Activated naive CD4-positive, alpha-beta T cell treated with anti-CD3 and anti-CD28 coated beads, Interleukin-2, amount 50 U/mL, for 72 hours (primary cell): ENCODE measurements at regions not wholly inside any gene's neighbourhood (a gene's known extent, or its start where the extent isn't known, plus 50 kb on each side); places are given as distances from the start of the nearest gene placed in this dataset.

Source experiments
- ATAC-seq, 2 donors: fragments of 150-1000 bp; cut with Tn5 transposase; 2 replicates each; pipeline ENCODE4 v1.10.0; 2021; ENCODE audit warnings: mild to moderate bottlenecking in 2 of 2, moderate library complexity in 2 of 2
- DNase-seq, 2 donors: peaks; one replicate each; pipeline ENCODE4 v3.0.0; 2021 to 2022; ENCODE audit warnings: low spot score in 2 of 2
- H3K27ac Mint-ChIP-seq, 2 donors: one replicate each; pipeline ENCODE4 v1.8.0; 2022; ENCODE audit warnings: mild to moderate bottlenecking in 2 of 2, mixed read lengths in 2 of 2
- H3K36me3 Mint-ChIP-seq, 2 donors: one replicate each; pipeline ENCODE4 v1.8.0; 2022; ENCODE audit warnings: mixed read lengths in 2 of 2
- H3K9me3 Mint-ChIP-seq, 2 donors: one replicate each; pipeline ENCODE4 v1.8.0; 2022; ENCODE audit warnings: mixed read lengths in 2 of 2

GRCh38 chr2:120995656-120996190, 260.1 kb downstream of the GLI2 start:
- no peaks in the 10 kb centered on the region for H3K36me3 Mint-ChIP-seq
- peaks cover 0 to 6% of the 10 kb centered on the region in 2 donors for H3K9me3 Mint-ChIP-seq
- DNase-seq (no peak), ATAC-seq (no peak)
- no peak overlapping the region for H3K27ac Mint-ChIP-seq

- no peak for ATAC-seq
- no peaks in the 10 kb centered on the region for H3K36me3 Mint-ChIP-seq
Measured at GRCh38 chr2:120999377-121000097, 263.9 kb downstream of the GLI2 start.

GRCh38 chr2:121000804-121001203, 265.1 kb downstream of the GLI2 start:
- no peak for DNase-seq
- H3K27ac Mint-ChIP-seq, result no peak overlapping the region
- no peak for ATAC-seq
- peaks cover 4 to 6% of the 10 kb centered on the region in 2 donors for H3K9me3 Mint-ChIP-seq
- no peaks in the 10 kb centered on the region for H3K36me3 Mint-ChIP-seq

More at GRCh38 chr2:120999377-121000097, 263.9 kb downstream of the GLI2 start:
- peaks cover 4 to 6% of the 10 kb centered on the region in 2 donors for H3K9me3 Mint-ChIP-seq
- H3K27ac Mint-ChIP-seq, result no peak overlapping the region
- DNase-seq, result no peak

GRCh38 chr2:121001641-121002040, 266.0 kb downstream of the GLI2 start:
- Mint-ChIP-seq H3K27ac (no peak overlapping the region), H3K9me3 (peaks cover 4 to 6% of the 10 kb centered on the region in 2 donors), H3K36me3 (no peaks in the 10 kb centered on the region)
- DNase-seq, result no peak
- no peak for ATAC-seq

GRCh38 chr2:121002597-121002996, 266.9 kb downstream of the GLI2 start:
- ATAC-seq (no peak), DNase-seq (no peak)
- no peaks in the 10 kb centered on the region for H3K36me3 Mint-ChIP-seq

GRCh38 chr2:121003391-121003790, 267.7 kb downstream of the GLI2 start:
- DNase-seq (no peak), ATAC-seq (no peak)
- H3K9me3 Mint-ChIP-seq, result peaks cover 4 to 6% of the 10 kb centered on the region in 2 donors
- no peak overlapping the region for H3K27ac Mint-ChIP-seq
- no peaks in the 10 kb centered on the region for H3K36me3 Mint-ChIP-seq

More at GRCh38 chr2:121002597-121002996, 266.9 kb downstream of the GLI2 start:
- Mint-ChIP-seq H3K9me3 (peaks cover 4 to 6% of the 10 kb centered on the region in 2 donors), H3K27ac (no peak overlapping the region)

GRCh38 chr2:121004359-121004758, 268.7 kb downstream of the GLI2 start:
- Mint-ChIP-seq H3K9me3 (peaks cover 7 to 10% of the 10 kb centered on the region in 2 donors), H3K36me3 (peaks cover 0 to 3% of the 10 kb centered on the region in 2 donors), H3K27ac (peak overlapping the region in 1 of 2 donors; percentile 74)
- ATAC-seq (no peak), DNase-seq (no peak)

GRCh38 chr2:121004950-121005349, 269.3 kb downstream of the GLI2 start:
- no peak overlapping the region for H3K27ac Mint-ChIP-seq
- no peak for ATAC-seq
- H3K9me3 Mint-ChIP-seq, result peaks cover 9 to 12% of the 10 kb centered on the region in 2 donors
- H3K36me3 Mint-ChIP-seq, result peaks cover 0 to 6% of the 10 kb centered on the region in 2 donors
- DNase-seq, result no peak

GRCh38 chr2:121005453-121005852, 269.8 kb downstream of the GLI2 start:
- Mint-ChIP-seq H3K9me3 (peaks cover 7 to 9% of the 10 kb centered on the region in 2 donors), H3K27ac (no peak overlapping the region), H3K36me3 (peaks cover 0 to 6% of the 10 kb centered on the region in 2 donors)
- DNase-seq (no peak), ATAC-seq (no peak)

GRCh38 chr2:121006743-121007489, 271.2 kb downstream of the GLI2 start:
- H3K9me3 Mint-ChIP-seq, result peaks cover 5 to 7% of the 10 kb centered on the region in 2 donors
- H3K27ac Mint-ChIP-seq, result no peak overlapping the region
- ATAC-seq (no peak), DNase-seq (no peak)
- peaks cover 0 to 6% of the 10 kb centered on the region in 2 donors for H3K36me3 Mint-ChIP-seq

GRCh38 chr2:121007490-121007853, 271.8 kb downstream of the GLI2 start:
- Mint-ChIP-seq H3K9me3 (peaks cover 5 to 7% of the 10 kb centered on the region in 2 donors), H3K27ac (no peak overlapping the region), H3K36me3 (peaks cover 0 to 6% of the 10 kb centered on the region in 2 donors)
- DNase-seq (no peak), ATAC-seq (no peak)

- Mint-ChIP-seq H3K9me3 (peaks cover 7 to 8% of the 10 kb centered on the region in 2 donors), H3K27ac (no peak overlapping the region), H3K36me3 (peaks cover 0 to 6% of the 10 kb centered on the region in 2 donors)
- no peak for ATAC-seq
- no peak for DNase-seq
Measured at GRCh38 chr2:121008975-121009374, 273.3 kb downstream of the GLI2 start.

- ATAC-seq, result no peak
- peaks cover 0 to 6% of the 10 kb centered on the region in 2 donors for H3K36me3 Mint-ChIP-seq
- H3K9me3 Mint-ChIP-seq, result peaks cover 7 to 10% of the 10 kb centered on the region in 2 donors
- no peak overlapping the region for H3K27ac Mint-ChIP-seq
- DNase-seq, result no peak
Measured at GRCh38 chr2:121010998-121011397, 274.0 kb downstream of the TFCP2L1 start.

GRCh38 chr2:121014876-121015275, 270.1 kb downstream of the TFCP2L1 start:
- DNase-seq (no peak), ATAC-seq (no peak)
- Mint-ChIP-seq H3K9me3 (peaks cover 0 to 5% of the 10 kb centered on the region in 2 donors), H3K36me3 (no peaks in the 10 kb centered on the region), H3K27ac (no peak overlapping the region)

- no peak for ATAC-seq
- H3K27ac Mint-ChIP-seq, result no peak overlapping the region
Measured at GRCh38 chr2:121015971-121016485, 269.0 kb downstream of the TFCP2L1 start.

GRCh38 chr2:121017396-121017795, 267.6 kb downstream of the TFCP2L1 start:
- Mint-ChIP-seq H3K9me3 (peaks cover 0 to 5% of the 10 kb centered on the region in 2 donors), H3K27ac (no peak overlapping the region), H3K36me3 (no peaks in the 10 kb centered on the region)
- no peak for DNase-seq
- no peak for ATAC-seq

More at GRCh38 chr2:121015971-121016485, 269.0 kb downstream of the TFCP2L1 start:
- Mint-ChIP-seq H3K36me3 (no peaks in the 10 kb centered on the region), H3K9me3 (peaks cover 0 to 5% of the 10 kb centered on the region in 2 donors)
- DNase-seq, result no peak
